HFF-Myc (cell line): ENCODE measurements at regions not wholly inside any gene's neighbourhood (a gene's known extent, or its start where the extent isn't known, plus 50 kb on each side); places are given as distances from the start of the nearest gene placed in this dataset.

ENCODE experiments used
- DNase-seq: peaks from one replicate; pipeline ENCODE4 v3.0.0-alpha.2; 2011; ENCODE audit warnings: low read depth; ENCODE audit errors: extremely low read depth
- H3K4me3 ChIP-seq: replicated peaks from 2 replicates; pipeline ENCODE4 v1.5.1; 2011; ENCODE audit warnings: low read depth, mild to moderate bottlenecking, control low read depth, low read length
- TF ChIP-seq, protein P1 (sequence below): IDR thresholded peaks from 2 replicates; pipeline ENCODE4 v1.5.1; 2012; ENCODE audit warnings: mild to moderate bottlenecking, low read depth, low read length, control low read depth; ENCODE audit errors: missing control alignments

GRCh38 chr5:89916131-89916530 is 493.4 kb downstream of the CETN3 start:
- TF ChIP-seq, protein P1, sequence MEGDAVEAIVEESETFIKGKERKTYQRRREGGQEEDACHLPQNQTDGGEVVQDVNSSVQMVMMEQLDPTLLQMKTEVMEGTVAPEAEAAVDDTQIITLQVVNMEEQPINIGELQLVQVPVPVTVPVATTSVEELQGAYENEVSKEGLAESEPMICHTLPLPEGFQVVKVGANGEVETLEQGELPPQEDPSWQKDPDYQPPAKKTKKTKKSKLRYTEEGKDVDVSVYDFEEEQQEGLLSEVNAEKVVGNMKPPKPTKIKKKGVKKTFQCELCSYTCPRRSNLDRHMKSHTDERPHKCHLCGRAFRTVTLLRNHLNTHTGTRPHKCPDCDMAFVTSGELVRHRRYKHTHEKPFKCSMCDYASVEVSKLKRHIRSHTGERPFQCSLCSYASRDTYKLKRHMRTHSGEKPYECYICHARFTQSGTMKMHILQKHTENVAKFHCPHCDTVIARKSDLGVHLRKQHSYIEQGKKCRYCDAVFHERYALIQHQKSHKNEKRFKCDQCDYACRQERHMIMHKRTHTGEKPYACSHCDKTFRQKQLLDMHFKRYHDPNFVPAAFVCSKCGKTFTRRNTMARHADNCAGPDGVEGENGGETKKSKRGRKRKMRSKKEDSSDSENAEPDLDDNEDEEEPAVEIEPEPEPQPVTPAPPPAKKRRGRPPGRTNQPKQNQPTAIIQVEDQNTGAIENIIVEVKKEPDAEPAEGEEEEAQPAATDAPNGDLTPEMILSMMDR = no peak
- no peak for DNase-seq
- H3K4me3 ChIP-seq = no peak overlapping the region

DNA sequence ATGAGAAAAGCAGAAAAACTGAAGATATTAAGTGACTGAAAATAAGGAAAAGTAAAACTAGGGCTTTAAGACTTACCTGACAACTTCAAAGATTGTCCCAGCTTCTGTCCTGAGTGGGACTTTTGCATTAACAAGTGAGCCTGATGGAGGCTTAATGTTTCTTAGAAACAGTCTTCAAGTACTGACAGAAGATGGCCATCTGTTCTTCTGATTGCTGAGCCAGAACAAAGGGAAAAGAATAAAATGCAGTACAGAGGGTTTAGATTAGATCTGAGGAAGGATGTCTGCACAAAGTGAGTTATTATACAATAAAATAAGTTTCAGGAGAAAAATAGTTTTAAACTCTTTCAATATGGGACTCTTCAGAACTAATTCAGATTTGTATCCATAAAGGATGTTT is 500.7 kb downstream of the CETN3 start:
- no peak for DNase-seq
- TF ChIP-seq, protein P1 = no peak
- H3K4me3 ChIP-seq = no peak overlapping the region

DNA sequence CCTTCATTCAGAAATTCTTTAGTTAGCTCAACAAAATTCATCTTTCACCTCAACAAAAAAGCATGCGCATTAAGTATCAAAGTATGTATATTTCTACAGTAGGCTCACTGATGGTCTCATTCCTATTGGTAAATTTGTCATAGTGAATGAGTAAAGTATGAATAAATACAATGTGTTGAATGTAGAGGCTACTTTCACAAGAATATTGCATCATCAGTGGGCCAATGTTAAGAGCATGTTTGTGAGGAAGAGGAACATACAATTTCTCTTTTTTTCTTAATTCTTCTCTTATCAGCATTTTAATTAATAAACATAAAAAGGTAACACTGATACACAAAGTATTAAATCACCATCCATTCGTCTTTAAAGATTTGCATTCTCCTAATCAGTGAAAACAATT is 505.1 kb downstream of the CETN3 start:
- DNase-seq = no peak

GRCh38 chr5:89901983-89902382 is 507.6 kb downstream of the CETN3 start:
- H3K4me3 ChIP-seq = no peak overlapping the region
- TF ChIP-seq, protein P1 = no peak
- no peak for DNase-seq

More for the DNA sequence above, 505.1 kb downstream of the CETN3 start:
- TF ChIP-seq, protein P1 = no peak
- no peak overlapping the region for H3K4me3 ChIP-seq

DNA sequence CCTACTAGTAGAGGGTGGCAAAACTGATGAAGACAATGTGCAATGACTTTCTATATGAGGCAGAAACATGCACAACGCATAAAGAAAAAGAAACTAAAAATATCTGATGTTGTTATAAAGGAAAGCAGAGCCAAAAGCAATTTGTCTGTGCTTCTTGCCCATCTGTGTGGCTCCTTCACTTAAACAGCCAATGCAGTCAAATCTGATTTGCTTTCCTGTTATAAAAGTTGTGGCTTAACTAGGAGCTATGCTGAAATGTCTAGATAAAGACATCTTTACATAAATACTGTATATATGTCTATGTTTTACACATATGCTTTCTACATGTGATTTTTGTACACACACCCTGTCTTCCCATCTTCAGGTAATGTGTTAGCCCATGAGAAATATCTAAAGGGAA is 508.2 kb downstream of the CETN3 start:
- no peak overlapping the region for H3K4me3 ChIP-seq
- TF ChIP-seq, protein P1 = no peak
- no peak for DNase-seq

GRCh38 chr5:89900346-89900745 is 509.2 kb downstream of the CETN3 start:
- TF ChIP-seq, protein P1 = no peak
- no peak for DNase-seq
- no peak overlapping the region for H3K4me3 ChIP-seq

DNA sequence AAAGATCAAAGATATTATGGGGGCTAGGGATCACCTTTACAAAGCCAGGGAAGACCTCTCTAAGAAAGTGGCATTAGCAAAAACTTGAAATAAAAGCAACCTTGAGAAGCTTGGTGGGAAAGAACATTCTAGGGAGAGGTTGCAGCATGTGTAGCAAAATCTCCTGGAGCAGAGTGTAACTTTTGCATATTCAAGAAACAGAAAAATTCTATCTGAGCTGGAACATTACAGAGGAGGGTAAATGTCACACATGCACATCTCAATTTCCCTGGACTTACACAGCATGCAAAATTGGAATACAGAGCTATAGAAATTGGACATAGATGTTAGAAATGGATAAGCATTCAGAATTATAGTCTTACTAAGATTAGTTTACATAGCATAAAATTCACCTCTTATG is 510.0 kb downstream of the CETN3 start:
- DNase-seq = no peak
- H3K4me3 ChIP-seq = no peak overlapping the region
- TF ChIP-seq, protein P1 = no peak
